Mesenchymal stem cell (in vitro differentiated cells and primary cell): ENCODE measurements at regions not wholly inside any gene's neighbourhood (a gene's known extent, or its start where the extent isn't known, plus 50 kb on each side); places are given as distances from the start of the nearest gene placed in this dataset.
A peak's percentile ranks its signal among the peaks of the same experiment; 100 is the strongest.

ENCODE experiments used
- DNase-seq: peaks from one replicate; pipeline ENCODE4 v3.0.0-alpha.2; 2013
- H2AFZ ChIP-seq: one replicate; pipeline ENCODE4 v1.6.1; 2013; ENCODE audit warnings: low read depth, mild to moderate bottlenecking, control low read depth, inconsistent platforms, low read length, moderate library complexity
- H2AK5ac ChIP-seq: 2 replicates; pipeline ENCODE4 v1.6.1; 2013; ENCODE audit warnings: low read length, moderate library complexity, mild to moderate bottlenecking, inconsistent platforms; ENCODE audit not compliant: severe bottlenecking
- H2BK120ac ChIP-seq: one replicate; pipeline ENCODE4 v1.6.1; 2013; ENCODE audit warnings: low read depth, mild to moderate bottlenecking, inconsistent platforms, low read length, moderate library complexity
- H2BK12ac ChIP-seq, 2 experiments: one replicate each; pipeline ENCODE4 v1.6.1; 2013; ENCODE audit warnings: inconsistent platforms in 2 of 2, low read length in 2 of 2, mild to moderate bottlenecking in 2 of 2, moderate library complexity in 2 of 2, control low read depth in 1 of 2
- H2BK15ac ChIP-seq: one replicate; pipeline ENCODE4 v1.6.1; 2013; ENCODE audit warnings: mild to moderate bottlenecking, low read depth, inconsistent platforms; ENCODE audit not compliant: poor library complexity, severe bottlenecking
- H2BK5ac ChIP-seq: 2 replicates; pipeline ENCODE4 v1.6.1; 2013; ENCODE audit warnings: low read depth, mild to moderate bottlenecking, low read length, control low read depth, inconsistent platforms; ENCODE audit not compliant: poor library complexity, severe bottlenecking
- H3K14ac ChIP-seq, 2 experiments: one replicate each; pipeline ENCODE4 v1.6.1; 2013; ENCODE audit warnings: inconsistent platforms in 2 of 2, low read length in 2 of 2, control low read depth in 1 of 2, mild to moderate bottlenecking in 1 of 2, moderate library complexity in 1 of 2
- H3K18ac ChIP-seq, 2 experiments: one replicate each; pipeline ENCODE4 v1.6.1; 2013; ENCODE audit warnings: inconsistent platforms in 2 of 2, low read length in 2 of 2, control low read depth in 1 of 2, low read depth in 1 of 2, mild to moderate bottlenecking in 1 of 2
- H3K23ac ChIP-seq, 2 experiments: one replicate each; pipeline ENCODE4 v1.6.1; 2013; ENCODE audit warnings: inconsistent platforms in 2 of 2, low read length in 2 of 2, mild to moderate bottlenecking in 2 of 2, moderate library complexity in 2 of 2, control low read depth in 1 of 2
- H3K27ac ChIP-seq: 2 replicates; pipeline ENCODE4 v1.5.1; 2013; ENCODE audit warnings: mild to moderate bottlenecking, moderate library complexity, low read length, control low read depth, inconsistent platforms; ENCODE audit not compliant: poor library complexity, severe bottlenecking
- H3K27me3 ChIP-seq, 2 experiments: 2 replicates each; pipeline versions ENCODE4 v1.6.1 to v1.7.0; 2013; ENCODE audit warnings: low read length in 2 of 2, mild to moderate bottlenecking in 2 of 2, moderate library complexity in 2 of 2, control low read depth in 1 of 2, inconsistent platforms in 1 of 2; ENCODE audit not compliant: control insufficient read depth in 1 of 2, insufficient read depth in 1 of 2
- H3K36me3 ChIP-seq, 2 experiments: 2 replicates each; pipeline versions ENCODE4 v1.6.1 to v1.7.0; 2013; ENCODE audit warnings: low read length in 2 of 2, control low read depth in 1 of 2, inconsistent platforms in 1 of 2, low read depth in 1 of 2, mild to moderate bottlenecking in 1 of 2; ENCODE audit not compliant: insufficient read depth in 2 of 2, control insufficient read depth in 1 of 2
- H3K4ac ChIP-seq, 2 experiments: one replicate each; pipeline ENCODE4 v1.6.1; 2013; ENCODE audit warnings: inconsistent platforms in 2 of 2, low read length in 2 of 2, mild to moderate bottlenecking in 2 of 2, moderate library complexity in 2 of 2, control low read depth in 1 of 2, low read depth in 1 of 2
- H3K4me1 ChIP-seq: 2 replicates; pipeline ENCODE4 v1.6.1; 2013; ENCODE audit warnings: low read depth, low read length, control low read depth; ENCODE audit not compliant: control insufficient read depth, insufficient read depth
- H3K4me2 ChIP-seq: 2 replicates; pipeline ENCODE4 v1.6.1; 2013; ENCODE audit warnings: low read length, mild to moderate bottlenecking, inconsistent platforms; ENCODE audit not compliant: poor library complexity, severe bottlenecking
- H3K4me3 ChIP-seq, 2 experiments: 2 replicates each; pipeline versions ENCODE4 v1.5.1 to v1.7.0; 2013; ENCODE audit warnings: low read length in 2 of 2, mild to moderate bottlenecking in 2 of 2, control low read depth in 1 of 2, low read depth in 1 of 2; ENCODE audit not compliant: insufficient read depth in 1 of 2
- H3K79me1 ChIP-seq: replicated peaks from 2 replicates; pipeline ENCODE4 v1.6.1; 2013; ENCODE audit warnings: mild to moderate bottlenecking, control low read depth, low read length, inconsistent platforms; ENCODE audit not compliant: poor library complexity, severe bottlenecking
- H3K9ac ChIP-seq: 2 replicates; pipeline ENCODE4 v1.7.0; 2013; ENCODE audit warnings: mild to moderate bottlenecking, low read length, moderate library complexity
- H3K9me3 ChIP-seq: 2 replicates; pipeline ENCODE4 v1.7.0; 2013; ENCODE audit warnings: mild to moderate bottlenecking, low read length; ENCODE audit not compliant: control insufficient read depth
- H4K8ac ChIP-seq: one replicate; pipeline ENCODE4 v1.6.1; 2013; ENCODE audit warnings: inconsistent platforms, mild to moderate bottlenecking, low read length, moderate library complexity
- H4K91ac ChIP-seq: one replicate; pipeline ENCODE4 v1.6.1; 2013; ENCODE audit warnings: mild to moderate bottlenecking, low read length, inconsistent platforms
- WGBS: methylation state at CpG from one replicate; pipeline ENCODE4 v1.1.7; 2013; ENCODE audit warnings: mixed read lengths; 5-methylcytosine and 5-hydroxymethylcytosine counted together

DNA sequence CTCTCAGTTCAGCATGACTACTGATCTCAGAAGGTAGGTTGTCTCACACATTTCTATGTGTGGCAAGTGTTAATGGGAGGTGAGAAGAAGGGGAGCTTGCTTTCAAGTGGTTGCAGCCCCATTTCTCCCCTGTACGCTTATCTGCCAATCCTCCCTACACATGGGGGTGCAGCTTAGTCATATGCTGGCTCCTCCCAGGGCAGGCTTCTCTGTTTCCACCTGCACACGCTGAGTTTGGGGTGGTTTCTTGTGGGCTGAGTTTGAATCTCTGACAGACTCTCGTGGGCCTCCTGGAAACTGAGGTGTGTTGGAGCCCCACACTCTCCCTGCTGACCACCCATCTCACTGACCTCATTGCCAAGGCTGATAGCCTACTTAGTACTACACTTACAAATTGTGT, 435.8 kb upstream of the MTPN start:
- H2AFZ ChIP-seq, result no peak overlapping the region

GRCh38 chr7:136405931-136406777, 429.0 kb upstream of the MTPN start:
- Histone ChIP-seq H2BK12ac (peak overlapping the region; percentile 63 to 75), H2BK120ac (no peak overlapping the region), H3K4me1 (no peaks in the 10 kb centered on the region), H3K4me3 (peak overlapping the region in 1 of 2 experiments; percentile 35), H3K27ac (no peak overlapping the region), H3K4me2 (peak overlapping the region; percentile 79), H2AFZ (no peak overlapping the region), H3K9me3 (no peaks in the 10 kb centered on the region), H3K36me3 (no peaks in the 10 kb centered on the region), H2BK15ac (no peak overlapping the region), H3K79me1 (no peaks in the 10 kb centered on the region), H3K4ac (no peak overlapping the region), H3K14ac (no peak overlapping the region), H2AK5ac (no peak overlapping the region), H3K23ac (no peak overlapping the region), H3K27me3 (no peaks in the 10 kb centered on the region), H3K9ac (peak overlapping the region; percentile 29), H3K18ac (peak overlapping the region in 1 of 2 experiments; percentile 37), H4K8ac (peak overlapping the region; percentile 60), H4K91ac (no peak overlapping the region), H2BK5ac (no peak overlapping the region)
- peak; percentile 72 for DNase-seq
- WGBS, result 36% methylated on average over 15 of the region's 17 CpGs

More for the DNA sequence above, 435.8 kb upstream of the MTPN start:
- H3K23ac ChIP-seq, result no peak overlapping the region
- H4K8ac ChIP-seq, result no peak overlapping the region
- no peak overlapping the region for H3K4ac ChIP-seq
- H2BK120ac ChIP-seq, result no peak overlapping the region
- no peak for DNase-seq
- H3K27ac ChIP-seq, result no peak overlapping the region
- no peaks in the 10 kb centered on the region for H3K79me1 ChIP-seq
- no peak overlapping the region for H2BK12ac ChIP-seq
- no peaks in the 10 kb centered on the region for H3K4me1 ChIP-seq
- no peak overlapping the region for H3K14ac ChIP-seq
- H3K9ac ChIP-seq, result no peak overlapping the region
- no peak overlapping the region for H2BK15ac ChIP-seq
- no peak overlapping the region for H3K4me3 ChIP-seq
- 80% methylated on average over 1 of the region's 3 CpGs for WGBS
- H4K91ac ChIP-seq, result no peak overlapping the region
- H2BK5ac ChIP-seq, result no peak overlapping the region
- no peak overlapping the region for H2AK5ac ChIP-seq
- H3K18ac ChIP-seq, result no peak overlapping the region
- no peaks in the 10 kb centered on the region for H3K36me3 ChIP-seq
- no peaks in the 10 kb centered on the region for H3K27me3 ChIP-seq
- no peak overlapping the region for H3K4me2 ChIP-seq
- no peaks in the 10 kb centered on the region for H3K9me3 ChIP-seq

- no peaks in the 10 kb centered on the region for H3K9me3 ChIP-seq
- H3K4me3 ChIP-seq, result no peak overlapping the region
- H3K36me3 ChIP-seq, result no peaks in the 10 kb centered on the region
- no peak overlapping the region for H3K14ac ChIP-seq
- no peak overlapping the region for H4K8ac ChIP-seq
- no peak overlapping the region for H2BK5ac ChIP-seq
- no peak overlapping the region for H3K4me2 ChIP-seq
- no peak overlapping the region for H2BK120ac ChIP-seq
- WGBS, result 100% methylated on average over 4 of the region's 4 CpGs
- H3K23ac ChIP-seq, result no peak overlapping the region
- no peak overlapping the region for H3K4ac ChIP-seq
- no peaks in the 10 kb centered on the region for H3K27me3 ChIP-seq
- H3K9ac ChIP-seq, result no peak overlapping the region
- no peak overlapping the region for H3K27ac ChIP-seq
- no peak overlapping the region for H2BK12ac ChIP-seq
- no peak for DNase-seq
- H2BK15ac ChIP-seq, result no peak overlapping the region
- no peak overlapping the region for H2AFZ ChIP-seq
- H3K79me1 ChIP-seq, result no peaks in the 10 kb centered on the region
- no peak overlapping the region for H4K91ac ChIP-seq
- H2AK5ac ChIP-seq, result no peak overlapping the region
- no peak overlapping the region for H3K18ac ChIP-seq
- H3K4me1 ChIP-seq, result no peaks in the 10 kb centered on the region
These were observed 426.4 kb upstream of the MTPN start for GRCh38 chr7:136403591-136403990.

- Histone ChIP-seq H2AFZ (no peak overlapping the region), H2BK12ac (no peak overlapping the region), H2BK120ac (no peak overlapping the region), H3K27me3 (no peaks in the 10 kb centered on the region), H3K14ac (no peak overlapping the region), H3K4me3 (no peak overlapping the region), H4K8ac (no peak overlapping the region), H2BK5ac (no peak overlapping the region), H3K9ac (no peak overlapping the region), H3K4me1 (no peaks in the 10 kb centered on the region), H3K36me3 (no peaks in the 10 kb centered on the region), H4K91ac (no peak overlapping the region), H3K4me2 (no peak overlapping the region), H2AK5ac (no peak overlapping the region), H3K23ac (no peak overlapping the region), H3K18ac (no peak overlapping the region), H3K79me1 (no peaks in the 10 kb centered on the region), H3K9me3 (no peaks in the 10 kb centered on the region), H2BK15ac (no peak overlapping the region), H3K27ac (no peak overlapping the region), H3K4ac (no peak overlapping the region)
- DNase-seq, result no peak
- WGBS, result 48% methylated on average over 3 of the region's 5 CpGs
These were observed 423.7 kb upstream of the MTPN start for GRCh38 chr7:136400877-136401276.
